Fibroblast of villous mesenchyme (primary cell): ENCODE measurements at regions not wholly inside any gene's neighbourhood (a gene's known extent, or its start where the extent isn't known, plus 50 kb on each side); places are given as distances from the start of the nearest gene placed in this dataset.

Experiments
- DNase-seq: peaks from one replicate; pipeline ENCODE4 v3.0.0-alpha.2; 2010; ENCODE audit warnings: low read depth
- H3K4me3 ChIP-seq: 2 replicates; pipeline ENCODE4 v1.5.1; 2011; ENCODE audit warnings: low read depth, mild to moderate bottlenecking, low read length
- CTCF ChIP-seq: IDR thresholded peaks from 2 replicates; pipeline ENCODE4 v1.5.1; 2012; ENCODE audit warnings: low read depth, mild to moderate bottlenecking, low read length; ENCODE audit not compliant: insufficient read depth

- DNase-seq, result peak; percentile 61
- no peak for TF ChIP-seq CTCF
- H3K4me3 ChIP-seq, result no peak overlapping the region
Measured at GRCh38 chr2:67289921-67290371, 107.2 kb upstream of the ETAA1 start.

- peak; percentile 64 for DNase-seq
- TF ChIP-seq CTCF, result no peak
- H3K4me3 ChIP-seq, result no peak overlapping the region
Measured at GRCh38 chr2:67290451-67291290, 106.5 kb upstream of the ETAA1 start.

GRCh38 chr2:67294218-67294617 lies 102.9 kb upstream of the ETAA1 start:
- TF ChIP-seq CTCF, result no peak

GRCh38 chr2:67295406-67295805 lies 101.7 kb upstream of the ETAA1 start:
- TF ChIP-seq CTCF, result no peak
- no peak overlapping the region for H3K4me3 ChIP-seq
- DNase-seq, result peak; percentile 40

More at GRCh38 chr2:67294218-67294617, 102.9 kb upstream of the ETAA1 start:
- DNase-seq, result no peak
- H3K4me3 ChIP-seq, result no peak overlapping the region

- TF ChIP-seq CTCF, result no peak
- H3K4me3 ChIP-seq, result no peak overlapping the region
- no peak for DNase-seq
Measured at GRCh38 chr2:67295851-67296250, 101.3 kb upstream of the ETAA1 start.

- TF ChIP-seq CTCF, result no peak
- no peak for DNase-seq
- H3K4me3 ChIP-seq, result no peak overlapping the region
Measured at GRCh38 chr2:67304300-67304890, 92.7 kb upstream of the ETAA1 start.

GRCh38 chr2:67309281-67309680 lies 87.9 kb upstream of the ETAA1 start:
- DNase-seq, result peak; percentile 47
- H3K4me3 ChIP-seq, result no peak overlapping the region
- no peak for TF ChIP-seq CTCF
